Ishikawa (cell line): ENCODE measurements at regions not wholly inside any gene's neighbourhood (a gene's known extent, or its start where the extent isn't known, plus 50 kb on each side); places are given as distances from the start of the nearest gene placed in this dataset.
A peak's percentile ranks its signal among the peaks of the same experiment; 100 is the strongest.

Experiments used
- CEBPB ChIP-seq: IDR thresholded peaks from 2 replicates; pipeline ENCODE4 v1.6.1; 2012
- CREB1 ChIP-seq: IDR thresholded peaks from 2 replicates; pipeline ENCODE4 v1.6.1; 2012; ENCODE audit warnings: low read depth
- EGR1 ChIP-seq: IDR thresholded peaks from 2 replicates; pipeline ENCODE4 v1.6.1; 2012
- EP300 ChIP-seq: IDR thresholded peaks from 2 replicates; pipeline ENCODE4 v1.6.1; 2012; ENCODE audit warnings: borderline replicate concordance
- FOXM1 ChIP-seq: IDR thresholded peaks from 2 replicates; pipeline ENCODE4 v1.6.1; 2012; ENCODE audit warnings: low read depth, borderline replicate concordance
- MAX ChIP-seq: IDR thresholded peaks from 2 replicates; pipeline ENCODE4 v1.6.1; 2012
- NFIC ChIP-seq: IDR thresholded peaks from 2 replicates; pipeline ENCODE4 v1.6.1; 2012
- RAD21 ChIP-seq: IDR thresholded peaks from 2 replicates; pipeline ENCODE4 v1.6.1; 2012; ENCODE audit warnings: low read depth
- REST ChIP-seq: IDR thresholded peaks from 2 replicates; pipeline ENCODE4 v1.6.1; 2012; ENCODE audit warnings: low read depth, mild to moderate bottlenecking
- TAF1 ChIP-seq: IDR thresholded peaks from 2 replicates; pipeline ENCODE4 v1.6.1; 2012; ENCODE audit warnings: low read depth, mild to moderate bottlenecking
- TCF12 ChIP-seq: IDR thresholded peaks from 2 replicates; pipeline ENCODE4 v1.6.1; 2012; ENCODE audit warnings: low read depth
- TEAD4 ChIP-seq: IDR thresholded peaks from 2 replicates; pipeline ENCODE4 v1.6.1; 2012
- USF1 ChIP-seq: IDR thresholded peaks from 2 replicates; pipeline ENCODE4 v1.6.1; 2012
- YY1 ChIP-seq: IDR thresholded peaks from 2 replicates; pipeline ENCODE4 v1.6.1; 2012; ENCODE audit warnings: low read depth
- ZBTB7A ChIP-seq: IDR thresholded peaks from 2 replicates; pipeline ENCODE4 v1.6.1; 2012; ENCODE audit warnings: low read depth

DNA sequence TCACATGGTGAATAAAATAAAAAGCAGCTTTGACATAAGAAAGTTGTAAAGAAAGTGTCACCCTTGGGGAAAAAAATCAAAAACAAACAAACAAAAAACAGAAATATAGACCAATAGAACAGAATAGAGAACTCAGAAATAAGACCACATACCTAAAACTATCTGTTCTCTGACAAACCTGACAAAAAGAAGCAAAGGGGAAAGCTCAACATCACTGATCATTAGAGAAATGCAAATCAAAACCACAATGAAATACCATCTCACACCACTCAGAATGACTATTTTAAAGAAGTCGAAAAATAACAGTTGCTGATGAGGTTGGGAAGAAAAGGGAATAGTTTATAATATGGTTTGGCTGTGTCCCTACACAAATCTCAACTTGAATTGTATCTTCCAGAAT is 159.1 kb downstream of the TINAG start:
- no peak for TF ChIP-seq USF1
- TF ChIP-seq TAF1 = no peak
- TF ChIP-seq FOXM1 = no peak
- TF ChIP-seq EP300 = no peak
- TF ChIP-seq TCF12 = no peak
- TF ChIP-seq NFIC = no peak
- TF ChIP-seq RAD21 = no peak
- no peak for TF ChIP-seq ZBTB7A
- no peak for TF ChIP-seq EGR1
- no peak for TF ChIP-seq CEBPB
- TF ChIP-seq TEAD4 = no peak
- TF ChIP-seq MAX = no peak
- TF ChIP-seq YY1 = no peak
- no peak for TF ChIP-seq CREB1
- no peak for TF ChIP-seq REST

GRCh38 chr6:54473328-54473727 is 165.1 kb downstream of the TINAG start:
- no peak for TF ChIP-seq RAD21
- peak; percentile 15; the same call in 1 of the 2 replicates for TF ChIP-seq NFIC

- TF ChIP-seq USF1 (no peak), CEBPB (no peak), TCF12 (no peak), ZBTB7A (no peak), MAX (no peak), EP300 (no peak)
Measured at GRCh38 chr6:54474898-54475297, 166.7 kb downstream of the TINAG start.

- no peak for TF ChIP-seq REST
- TF ChIP-seq NFIC = peak; percentile 56
Measured at GRCh38 chr6:54481091-54481490, 172.8 kb downstream of the TINAG start.

DNA sequence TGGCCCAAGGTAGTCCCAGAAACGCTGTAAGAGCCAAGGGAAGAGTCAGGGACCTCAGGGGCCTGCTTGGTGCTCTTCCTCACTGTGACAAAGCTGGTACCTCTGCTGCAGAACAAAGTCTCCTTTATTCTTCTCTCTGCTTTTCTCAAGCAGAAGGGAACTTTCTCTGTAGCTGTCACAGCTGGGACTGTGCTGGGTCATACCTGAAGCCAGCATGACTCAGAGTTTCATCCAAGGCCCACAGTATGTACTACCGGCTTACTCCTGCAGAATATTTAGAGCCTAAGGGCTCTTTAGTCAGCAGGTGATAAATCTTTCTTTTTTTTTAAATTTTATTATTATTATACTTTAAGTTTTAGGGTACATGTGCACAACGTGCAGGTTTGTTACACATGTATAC is 183.2 kb downstream of the TINAG start:
- TF ChIP-seq TEAD4 = no peak
- TF ChIP-seq ZBTB7A = no peak
- no peak for TF ChIP-seq USF1
- TF ChIP-seq EP300 = no peak
- no peak for TF ChIP-seq YY1
- no peak for TF ChIP-seq EGR1
- no peak for TF ChIP-seq MAX
- TF ChIP-seq CEBPB = no peak
- no peak for TF ChIP-seq TAF1

- TF ChIP-seq NFIC (no peak), TEAD4 (no peak), RAD21 (no peak), CREB1 (no peak), EGR1 (no peak), USF1 (no peak), CEBPB (no peak), REST (no peak), TCF12 (no peak), EP300 (no peak), MAX (no peak), FOXM1 (no peak), YY1 (no peak), TAF1 (no peak), ZBTB7A (no peak)
Measured at GRCh38 chr6:54493138-54493537, 184.9 kb downstream of the TINAG start.
